Fibroblast of villous mesenchyme (primary cell): ENCODE measurements at regions not wholly inside any gene's neighbourhood (a gene's known extent, or its start where the extent isn't known, plus 50 kb on each side); places are given as distances from the start of the nearest gene placed in this dataset.

ENCODE experiments used
- DNase-seq: peaks from one replicate; pipeline ENCODE4 v3.0.0-alpha.2; 2010; ENCODE audit warnings: low read depth
- H3K4me3 ChIP-seq: 2 replicates; pipeline ENCODE4 v1.5.1; 2011; ENCODE audit warnings: low read depth, mild to moderate bottlenecking, low read length
- TF ChIP-seq, protein P1 (sequence below): IDR thresholded peaks from 2 replicates; pipeline ENCODE4 v1.5.1; 2012; ENCODE audit warnings: low read depth, mild to moderate bottlenecking, low read length; ENCODE audit not compliant: insufficient read depth

DNA sequence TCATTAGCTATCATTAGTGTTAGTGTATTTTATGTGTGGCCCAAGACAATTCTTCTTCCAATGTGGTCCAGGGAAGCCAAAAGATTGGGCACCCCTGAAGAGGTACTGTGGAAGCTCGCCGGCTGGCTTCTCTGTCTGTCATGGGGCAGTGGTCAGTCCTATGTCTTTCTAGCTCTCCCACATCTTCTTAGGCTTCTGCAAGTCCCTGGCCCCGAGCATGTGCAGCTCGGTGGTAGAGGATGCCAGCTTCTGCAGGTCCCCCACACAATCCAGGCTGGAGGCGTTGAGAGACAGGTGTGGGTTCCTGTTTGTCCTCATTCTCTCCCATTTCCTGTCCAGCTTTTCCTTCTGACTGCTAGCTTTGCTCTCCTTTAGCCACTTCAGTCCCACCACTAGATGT lies 134.1 kb upstream of the NALF2 start:
- TF ChIP-seq, protein P1, sequence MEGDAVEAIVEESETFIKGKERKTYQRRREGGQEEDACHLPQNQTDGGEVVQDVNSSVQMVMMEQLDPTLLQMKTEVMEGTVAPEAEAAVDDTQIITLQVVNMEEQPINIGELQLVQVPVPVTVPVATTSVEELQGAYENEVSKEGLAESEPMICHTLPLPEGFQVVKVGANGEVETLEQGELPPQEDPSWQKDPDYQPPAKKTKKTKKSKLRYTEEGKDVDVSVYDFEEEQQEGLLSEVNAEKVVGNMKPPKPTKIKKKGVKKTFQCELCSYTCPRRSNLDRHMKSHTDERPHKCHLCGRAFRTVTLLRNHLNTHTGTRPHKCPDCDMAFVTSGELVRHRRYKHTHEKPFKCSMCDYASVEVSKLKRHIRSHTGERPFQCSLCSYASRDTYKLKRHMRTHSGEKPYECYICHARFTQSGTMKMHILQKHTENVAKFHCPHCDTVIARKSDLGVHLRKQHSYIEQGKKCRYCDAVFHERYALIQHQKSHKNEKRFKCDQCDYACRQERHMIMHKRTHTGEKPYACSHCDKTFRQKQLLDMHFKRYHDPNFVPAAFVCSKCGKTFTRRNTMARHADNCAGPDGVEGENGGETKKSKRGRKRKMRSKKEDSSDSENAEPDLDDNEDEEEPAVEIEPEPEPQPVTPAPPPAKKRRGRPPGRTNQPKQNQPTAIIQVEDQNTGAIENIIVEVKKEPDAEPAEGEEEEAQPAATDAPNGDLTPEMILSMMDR: no peak
- H3K4me3 ChIP-seq: no peak overlapping the region
- no peak for DNase-seq

DNA sequence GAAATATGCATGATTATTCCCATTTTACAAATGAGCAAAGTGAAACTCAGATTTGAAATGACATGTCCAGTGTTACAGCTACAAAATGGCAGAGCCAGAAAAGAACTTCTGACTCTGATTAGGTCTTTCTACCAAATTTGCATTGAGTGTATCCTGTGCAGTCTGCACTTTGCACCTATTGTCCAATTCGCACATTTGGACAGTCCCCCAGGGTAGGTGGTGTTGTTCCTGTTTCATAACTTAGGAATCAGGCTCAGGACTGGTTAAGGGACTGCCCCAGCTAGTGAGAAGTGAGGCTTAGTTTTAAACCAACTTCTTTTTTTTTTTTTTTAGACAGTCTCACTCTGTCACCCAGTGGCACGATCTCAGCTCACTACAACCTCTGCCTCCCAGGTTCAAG lies 137.9 kb upstream of the NALF2 start:
- H3K4me3 ChIP-seq: no peak overlapping the region
- DNase-seq: no peak
- TF ChIP-seq, protein P1: no peak

DNA sequence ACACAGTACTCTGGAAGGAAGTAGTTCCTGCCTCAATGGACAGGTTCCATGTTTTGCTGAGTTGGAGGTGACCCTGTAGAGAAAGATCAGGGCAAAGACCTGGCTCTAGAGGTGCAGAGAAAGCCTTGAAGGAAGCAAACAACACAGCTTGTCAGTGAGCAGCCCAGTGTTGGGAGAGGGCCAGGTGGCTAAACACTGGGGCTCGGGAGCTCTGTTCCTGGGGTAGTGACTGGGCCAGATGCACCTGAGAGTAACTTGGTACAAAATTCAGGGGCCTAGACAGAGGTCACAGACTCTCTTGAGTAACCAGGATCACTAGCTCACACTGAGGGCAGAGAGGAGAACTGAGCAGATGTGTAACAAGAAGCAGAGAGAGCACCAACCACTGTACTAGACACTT lies 138.4 kb upstream of the NALF2 start:
- TF ChIP-seq, protein P1: no peak
- DNase-seq: no peak
- no peak overlapping the region for H3K4me3 ChIP-seq

DNA sequence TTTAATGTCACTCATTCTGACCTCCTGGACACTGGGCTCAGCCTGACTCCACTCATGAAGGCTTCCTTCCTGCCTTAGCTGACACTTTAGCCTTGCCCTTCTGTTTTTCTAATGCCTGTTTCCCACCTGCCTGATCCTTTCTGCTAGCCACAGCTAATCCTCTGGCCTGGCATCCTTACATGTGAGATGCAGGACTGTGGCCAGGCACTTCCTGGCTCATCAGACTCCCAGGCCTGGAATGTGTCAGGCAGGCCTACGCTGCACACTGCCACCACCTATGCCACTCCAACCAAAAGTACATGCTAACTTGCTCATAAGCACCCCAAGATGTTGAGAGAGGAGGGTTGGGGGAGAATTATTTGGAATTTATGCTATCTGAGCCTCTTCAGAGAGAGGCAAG lies 138.8 kb upstream of the NALF2 start:
- TF ChIP-seq, protein P1: no peak
- H3K4me3 ChIP-seq: no peak overlapping the region
- no peak for DNase-seq

DNA sequence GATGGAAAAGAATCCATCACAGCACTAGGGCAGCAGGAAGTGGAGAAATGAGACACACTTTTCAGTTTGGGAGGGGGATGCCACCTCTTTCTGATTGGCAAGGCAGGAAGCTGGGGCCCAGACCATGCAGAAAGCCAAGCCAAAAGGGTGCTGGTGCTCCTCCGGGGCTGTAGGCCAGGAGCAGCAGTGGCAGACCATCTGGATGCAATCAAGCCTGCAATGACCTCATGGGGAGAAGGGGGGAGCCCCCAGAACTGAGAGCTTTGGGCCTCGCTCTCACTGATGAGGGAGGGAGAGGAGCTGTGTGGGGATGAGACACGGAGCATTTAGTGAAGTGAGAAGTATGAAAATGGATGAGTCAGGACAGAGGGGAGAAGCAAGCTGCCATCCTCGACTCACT lies 141.3 kb upstream of the NALF2 start:
- H3K4me3 ChIP-seq: no peak overlapping the region
- DNase-seq: no peak
- TF ChIP-seq, protein P1: no peak

DNA sequence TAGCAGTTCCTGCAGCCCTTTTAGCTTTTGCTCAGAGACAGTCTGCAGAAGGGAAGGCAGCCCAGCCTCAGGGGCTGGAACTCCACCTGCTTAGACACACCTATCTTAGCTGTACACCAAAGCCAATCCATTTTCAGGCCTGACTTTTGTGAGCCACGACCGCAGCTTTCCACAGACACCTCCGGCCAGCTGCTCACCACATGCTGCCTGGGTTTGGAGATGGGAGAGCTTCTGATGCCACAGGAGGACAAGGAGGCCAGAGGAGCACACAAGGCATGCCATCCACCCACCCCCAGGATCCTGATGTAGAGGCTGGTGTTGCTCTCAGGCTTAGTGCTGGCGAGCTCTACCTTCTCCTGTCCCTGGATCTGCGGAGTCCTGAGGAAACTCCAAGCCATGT lies 141.8 kb upstream of the NALF2 start:
- DNase-seq: no peak
- H3K4me3 ChIP-seq: no peak overlapping the region
- TF ChIP-seq, protein P1: no peak

DNA sequence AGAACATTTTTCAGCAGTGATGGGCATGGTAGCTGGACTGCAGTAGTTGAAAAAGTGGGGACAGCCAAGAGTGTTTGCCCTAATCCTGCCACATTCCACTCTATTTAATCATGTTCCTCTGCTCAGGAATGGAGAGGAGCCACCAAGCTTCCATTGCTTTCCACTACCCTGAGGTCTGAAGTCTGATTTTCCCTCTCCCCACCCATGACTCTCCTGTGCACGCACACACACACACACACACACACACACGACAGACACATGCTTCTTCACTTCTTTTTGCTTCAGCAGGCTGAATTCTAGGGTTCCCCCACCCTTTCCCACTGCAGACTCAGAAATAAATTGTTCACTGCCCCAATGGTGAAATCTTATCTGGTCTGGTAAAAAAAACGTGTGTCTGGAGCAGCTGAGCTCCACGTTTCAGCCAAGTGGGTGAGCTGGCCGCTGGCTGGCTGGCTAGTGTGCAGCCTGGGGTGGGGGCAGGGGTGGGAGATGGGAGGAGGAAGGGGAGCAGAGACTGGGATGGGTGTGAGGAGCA lies 142.7 kb upstream of the NALF2 start:
- TF ChIP-seq, protein P1: no peak
- no peak for DNase-seq
- no peak overlapping the region for H3K4me3 ChIP-seq
